C4-2B (cell line): ENCODE measurements at regions not wholly inside any gene's neighbourhood (a gene's known extent, or its start where the extent isn't known, plus 50 kb on each side); places are given as distances from the start of the nearest gene placed in this dataset.

Experiments
- ZFX ChIP-seq: fragments of 450-650 bp; IDR thresholded peaks from 2 replicates; pipeline ENCODE4 v1.6.1; 2017
- TF ChIP-seq, protein P1 (sequence below): fragments of 450-650 bp; conservative IDR thresholded peaks from 2 replicates; pipeline ENCODE4 v1.5.1; 2017; ENCODE audit warnings: mild to moderate bottlenecking

GRCh38 chr1:71224741-71225377 is 144.0 kb upstream of the ZRANB2 start:
- TF ChIP-seq, protein P1, sequence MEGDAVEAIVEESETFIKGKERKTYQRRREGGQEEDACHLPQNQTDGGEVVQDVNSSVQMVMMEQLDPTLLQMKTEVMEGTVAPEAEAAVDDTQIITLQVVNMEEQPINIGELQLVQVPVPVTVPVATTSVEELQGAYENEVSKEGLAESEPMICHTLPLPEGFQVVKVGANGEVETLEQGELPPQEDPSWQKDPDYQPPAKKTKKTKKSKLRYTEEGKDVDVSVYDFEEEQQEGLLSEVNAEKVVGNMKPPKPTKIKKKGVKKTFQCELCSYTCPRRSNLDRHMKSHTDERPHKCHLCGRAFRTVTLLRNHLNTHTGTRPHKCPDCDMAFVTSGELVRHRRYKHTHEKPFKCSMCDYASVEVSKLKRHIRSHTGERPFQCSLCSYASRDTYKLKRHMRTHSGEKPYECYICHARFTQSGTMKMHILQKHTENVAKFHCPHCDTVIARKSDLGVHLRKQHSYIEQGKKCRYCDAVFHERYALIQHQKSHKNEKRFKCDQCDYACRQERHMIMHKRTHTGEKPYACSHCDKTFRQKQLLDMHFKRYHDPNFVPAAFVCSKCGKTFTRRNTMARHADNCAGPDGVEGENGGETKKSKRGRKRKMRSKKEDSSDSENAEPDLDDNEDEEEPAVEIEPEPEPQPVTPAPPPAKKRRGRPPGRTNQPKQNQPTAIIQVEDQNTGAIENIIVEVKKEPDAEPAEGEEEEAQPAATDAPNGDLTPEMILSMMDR = no peak
- no peak for TF ChIP-seq ZFX
